Frontal cortex (tissue), 3 donors: ENCODE measurements at regions not wholly inside any gene's neighbourhood (a gene's known extent, or its start where the extent isn't known, plus 50 kb on each side); places are given as distances from the start of the nearest gene placed in this dataset.

Source experiments
- DNase-seq, 2 donors: peaks; one replicate each; pipeline ENCODE4 v3.0.0; 2012; ENCODE audit warnings: low spot score in 2 of 2
- FAIRE-seq: peaks from 2 replicates; lab custom pipeline; 2012; peaks lifted over from hg19 to GRCh38; lab: Jason Lieb, UNC
- donor health status: control.
- donor health status: control.
- donor health status: control.

DNA sequence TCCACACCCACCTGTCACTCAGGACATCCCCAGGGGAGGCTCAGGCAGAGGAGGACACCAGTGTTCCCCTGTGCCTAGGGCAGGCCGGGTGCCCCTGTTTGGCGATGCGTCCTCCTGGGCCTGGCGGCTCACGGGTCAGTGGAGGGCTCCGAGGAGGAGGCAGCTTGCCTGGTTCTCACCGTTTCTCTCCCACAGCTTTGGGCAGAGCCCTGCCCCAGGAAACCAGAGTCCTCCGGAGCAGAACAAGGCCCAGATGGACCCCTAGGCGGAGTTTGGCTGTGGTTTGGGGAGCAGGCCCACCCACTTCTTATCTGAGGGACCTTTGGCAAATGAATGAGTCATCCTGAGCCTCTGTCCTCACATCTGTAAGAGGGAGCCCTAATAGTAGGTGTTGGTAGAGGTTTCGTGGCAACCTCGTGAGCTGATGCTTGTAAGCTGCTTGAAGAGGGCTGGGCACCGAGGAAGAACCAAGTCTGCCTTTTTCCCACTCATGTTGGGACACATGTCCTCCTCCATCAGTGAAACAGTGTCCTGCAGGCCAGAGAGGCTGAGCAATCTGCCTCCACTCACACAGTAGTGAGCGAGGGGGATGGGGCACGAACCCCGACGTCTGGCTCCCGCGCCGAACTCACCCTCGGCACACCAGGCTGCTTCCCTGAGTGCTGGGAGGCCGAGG is 247.0 kb upstream of the CIBAR2 start:
- FAIRE-seq, result no peak
- no peak for DNase-seq

DNA sequence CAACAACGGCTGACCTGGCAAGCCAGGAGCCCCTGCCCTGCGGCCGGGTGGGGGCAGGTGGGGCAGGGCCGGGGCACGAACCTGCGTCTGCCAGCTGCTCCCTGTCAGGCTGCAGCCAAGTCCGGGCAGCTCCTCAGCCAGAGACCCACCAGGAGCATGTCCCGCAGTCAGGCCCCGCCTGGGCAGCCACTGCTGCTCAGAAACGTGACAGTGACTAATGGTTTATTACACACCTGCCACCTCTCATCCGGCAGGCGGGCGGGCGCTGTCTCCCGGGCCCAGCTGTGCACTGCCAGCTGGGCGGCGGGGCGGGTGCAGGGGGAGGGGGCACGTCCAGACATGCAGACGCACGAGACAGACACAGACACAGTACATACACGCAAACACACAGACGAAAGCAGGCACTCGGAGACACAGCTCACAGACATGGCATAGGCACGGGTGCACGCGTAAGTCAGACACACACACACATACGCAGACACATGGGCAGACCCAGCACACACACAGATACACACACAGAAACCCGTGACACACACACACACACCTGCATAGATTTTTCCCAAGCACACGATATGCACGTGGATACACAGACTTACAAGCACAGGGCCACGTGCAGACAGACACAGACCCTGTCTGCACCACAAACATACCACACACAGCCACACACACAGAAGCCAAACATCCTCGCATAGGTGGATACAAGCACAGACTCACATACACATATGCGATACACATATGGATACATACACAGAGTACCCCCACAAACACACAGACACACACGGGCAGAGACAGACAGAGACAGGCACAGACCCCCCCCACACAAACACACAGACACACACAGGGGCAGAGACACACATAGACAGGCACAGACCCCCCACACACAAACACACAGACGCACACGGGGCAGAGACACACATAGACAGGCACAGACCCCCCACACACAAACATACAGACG is 248.3 kb upstream of the CIBAR2 start:
- DNase-seq (no peak), FAIRE-seq (no peak)

DNA sequence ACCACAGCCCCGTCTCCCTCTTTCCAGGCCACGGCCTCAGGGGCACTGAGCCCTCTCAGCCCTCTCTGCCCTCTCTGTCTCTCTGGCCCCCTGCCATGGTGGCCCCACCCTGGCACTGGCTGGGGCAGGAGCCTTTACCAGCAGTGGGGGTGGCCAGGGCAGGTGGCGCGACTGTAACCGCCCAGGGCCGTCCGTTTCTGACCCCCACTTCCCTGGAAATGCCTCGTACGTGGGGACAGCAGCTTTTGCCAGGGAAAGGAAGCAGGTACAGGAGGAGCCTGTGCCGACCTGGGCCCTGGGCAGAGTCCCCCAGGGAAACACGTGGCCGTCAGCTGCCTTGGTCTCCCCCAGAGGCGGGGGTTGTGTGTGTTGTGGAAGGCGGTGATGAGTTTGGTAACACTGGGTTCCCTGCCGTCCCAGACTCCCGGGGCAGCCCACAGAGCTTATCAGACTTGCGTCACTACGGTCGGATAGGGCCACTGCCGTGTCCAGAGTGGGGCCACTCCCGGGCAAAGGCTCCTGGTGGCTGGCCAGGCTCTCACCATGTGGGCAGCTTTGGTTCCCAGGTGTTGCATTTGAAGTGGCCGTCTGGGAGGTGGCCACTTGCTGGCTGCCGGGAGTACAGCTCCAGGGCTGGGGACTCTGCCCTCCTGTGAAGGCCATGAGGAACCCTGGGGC is 249.3 kb upstream of the CIBAR2 start:
- FAIRE-seq, result no peak

DNA sequence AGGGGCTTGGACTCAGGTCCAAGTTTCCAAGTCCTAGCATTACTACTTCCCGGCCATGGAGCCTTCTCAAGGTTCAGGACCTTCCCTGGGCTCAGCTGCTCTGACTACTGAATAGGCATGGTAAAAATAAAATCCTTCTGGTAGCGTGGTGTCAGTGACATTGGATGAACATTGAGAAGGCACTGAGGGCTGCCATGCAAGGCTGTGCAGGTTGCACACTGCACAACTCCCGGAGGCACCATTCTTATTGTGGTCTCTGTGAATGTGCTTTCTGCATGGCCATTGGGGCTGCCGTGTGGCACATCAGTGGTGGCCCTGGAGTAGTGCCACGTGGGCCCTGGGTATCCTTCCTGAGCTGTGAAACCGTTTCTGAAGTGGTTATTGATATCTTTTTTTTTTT is 250.2 kb upstream of the CIBAR2 start:
- FAIRE-seq, result no peak
- DNase-seq, result no peak

More for the DNA sequence above, 249.3 kb upstream of the CIBAR2 start:
- DNase-seq, result no peak

DNA sequence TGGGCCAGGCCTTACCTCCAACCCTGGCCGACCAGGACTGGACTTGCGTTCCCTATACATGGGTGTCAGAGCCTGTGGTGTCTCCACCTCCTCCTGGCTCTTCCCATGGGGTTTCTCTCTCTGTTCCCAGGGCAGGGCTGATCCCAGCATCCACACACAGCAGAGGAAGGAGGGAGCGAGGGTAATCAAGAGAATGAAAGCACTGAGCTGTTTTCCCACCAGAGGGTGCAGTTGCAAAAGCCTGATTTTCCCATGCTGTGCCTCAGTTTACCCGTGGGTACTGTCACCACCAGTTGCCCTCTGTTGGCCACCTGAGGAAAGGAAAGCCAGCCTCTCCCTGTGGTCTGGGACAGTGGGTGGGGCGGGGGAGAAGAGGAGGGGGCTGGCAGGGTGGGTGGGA is 249.7 kb upstream of the GSE1 start:
- DNase-seq (no peak), FAIRE-seq (no peak)

DNA sequence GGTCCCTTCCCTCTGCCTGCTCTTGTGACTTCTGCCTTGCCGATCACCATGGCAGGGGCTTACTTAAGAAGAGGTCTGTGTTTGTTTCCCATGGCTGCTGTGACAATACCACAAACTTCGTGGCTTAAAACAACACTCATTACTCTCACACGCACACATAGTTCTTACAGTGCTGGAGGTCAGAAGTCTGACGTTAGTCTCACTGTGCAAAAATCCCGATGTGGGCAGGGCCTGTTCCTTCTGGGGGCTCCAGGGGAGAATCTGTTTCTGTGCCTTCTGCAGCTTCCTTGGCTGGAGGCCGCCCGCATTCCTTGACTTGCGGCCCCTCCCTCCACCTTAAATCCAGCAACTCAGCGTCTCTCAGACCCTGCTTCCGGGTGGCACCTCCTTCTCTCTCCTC is 249.2 kb upstream of the GSE1 start:
- FAIRE-seq (no peak), DNase-seq (no peak)

DNA sequence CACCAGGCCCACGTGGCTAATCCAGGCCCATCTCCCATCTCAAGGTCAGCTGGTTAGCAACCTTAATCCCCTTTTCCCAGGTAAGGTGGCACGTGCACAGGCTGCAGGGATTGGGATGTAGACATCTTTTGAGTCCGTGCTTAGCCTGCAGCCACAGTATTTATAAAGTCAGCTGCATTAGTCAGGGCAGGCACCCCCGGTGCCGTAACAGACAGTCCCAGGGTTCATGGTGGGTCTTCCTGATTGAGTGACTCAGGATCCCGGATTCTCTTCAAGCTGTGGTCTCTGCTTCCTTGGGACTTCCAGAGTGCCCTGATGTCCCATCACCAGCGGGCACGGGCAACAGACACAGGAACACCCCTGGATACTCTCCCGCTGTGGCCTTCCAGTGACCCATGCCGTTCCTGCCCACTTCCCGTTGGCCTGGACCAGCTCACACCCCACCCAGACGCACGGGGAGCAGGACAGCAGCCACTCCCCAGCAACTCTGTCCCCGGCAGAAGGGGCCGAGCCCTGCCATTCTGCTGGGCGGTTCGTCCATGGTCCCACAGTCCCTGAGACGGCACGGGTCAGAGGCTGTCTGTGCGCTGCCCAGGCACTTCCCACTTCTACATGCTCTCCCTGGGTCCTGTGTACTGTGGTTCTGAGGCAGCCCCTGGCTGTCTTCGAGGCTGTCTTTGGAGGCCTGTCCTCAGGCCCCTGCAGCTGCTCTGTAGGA is 248.6 kb upstream of the GSE1 start:
- DNase-seq (no peak), FAIRE-seq (no peak)

DNA sequence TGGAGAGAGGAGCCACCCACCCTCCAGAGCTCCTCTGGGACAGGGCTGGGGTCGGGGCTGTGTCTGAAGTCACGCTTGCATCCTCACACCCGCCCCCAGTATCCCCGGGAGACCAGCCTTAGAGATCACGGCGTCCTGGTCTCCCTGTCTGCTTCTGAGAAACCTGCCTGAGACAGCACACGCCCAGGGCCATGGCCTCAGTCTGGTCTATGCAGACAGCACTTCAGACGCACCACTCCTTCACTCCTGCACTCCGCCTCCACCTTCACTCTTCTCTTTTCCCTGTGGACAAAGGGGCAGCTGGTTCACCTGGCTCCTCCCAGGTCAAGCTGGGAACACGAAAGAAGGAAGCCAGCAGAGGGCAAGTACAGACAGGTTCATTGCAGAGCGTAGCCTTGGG is 248.0 kb upstream of the GSE1 start:
- no peak for DNase-seq
- FAIRE-seq, result no peak

DNA sequence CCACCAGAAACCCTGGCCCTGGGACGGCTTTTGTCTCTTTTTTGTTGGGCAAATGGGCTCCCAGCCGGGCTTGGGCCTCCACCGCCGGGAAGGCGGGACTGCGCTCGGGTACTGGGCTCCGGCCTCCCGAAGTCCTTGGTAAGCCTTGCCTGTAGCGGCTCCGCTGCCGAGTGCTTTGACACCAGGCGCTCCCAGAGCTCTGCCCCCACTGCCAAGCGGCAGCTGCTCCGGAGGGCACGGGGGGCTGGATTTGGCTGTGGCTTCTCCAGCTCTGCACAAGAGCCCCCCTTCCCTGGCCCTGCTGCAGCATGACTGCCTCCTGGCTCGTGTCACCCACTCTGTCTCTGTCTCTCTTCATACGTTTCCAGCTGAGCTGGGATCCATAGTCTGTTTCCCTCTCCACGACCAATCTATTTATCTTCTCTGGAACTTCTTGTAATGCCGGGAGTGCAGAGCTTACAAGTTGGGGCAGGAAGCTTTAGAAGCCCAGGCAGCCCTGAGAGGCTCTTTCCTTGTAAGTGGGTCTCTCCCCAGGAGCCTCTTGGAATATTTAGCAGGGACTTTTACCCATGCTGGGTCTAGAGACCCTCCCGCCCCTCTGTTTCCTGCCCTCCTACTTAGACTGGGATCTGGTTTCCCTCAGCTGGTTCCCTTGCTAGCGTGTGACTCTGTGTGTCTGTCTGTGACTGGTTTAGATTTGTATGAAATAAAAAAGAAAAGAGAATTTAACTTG is 246.9 kb upstream of the GSE1 start:
- FAIRE-seq, result no peak
- DNase-seq, result no peak

DNA sequence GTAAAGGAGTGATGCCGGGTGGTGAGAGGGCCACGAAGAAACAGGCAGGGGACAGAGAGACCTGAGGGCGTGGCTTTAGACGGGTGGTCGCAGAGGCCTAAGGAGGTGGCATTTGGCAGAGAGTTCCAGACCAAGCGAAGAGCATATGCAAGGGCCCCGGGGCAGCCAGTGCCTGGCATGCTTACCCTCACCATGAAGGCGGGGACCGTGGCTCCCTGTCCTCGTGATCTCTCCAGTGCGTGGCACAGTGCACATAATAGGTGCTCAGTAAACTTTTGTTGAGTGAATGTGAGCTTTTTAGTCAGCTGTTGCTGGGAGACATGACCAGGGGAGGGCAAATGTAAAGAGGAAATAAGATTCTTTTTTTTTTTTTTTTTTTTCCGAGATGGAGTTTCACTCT is 245.6 kb upstream of the GSE1 start:
- DNase-seq, result no peak
- FAIRE-seq, result no peak

DNA sequence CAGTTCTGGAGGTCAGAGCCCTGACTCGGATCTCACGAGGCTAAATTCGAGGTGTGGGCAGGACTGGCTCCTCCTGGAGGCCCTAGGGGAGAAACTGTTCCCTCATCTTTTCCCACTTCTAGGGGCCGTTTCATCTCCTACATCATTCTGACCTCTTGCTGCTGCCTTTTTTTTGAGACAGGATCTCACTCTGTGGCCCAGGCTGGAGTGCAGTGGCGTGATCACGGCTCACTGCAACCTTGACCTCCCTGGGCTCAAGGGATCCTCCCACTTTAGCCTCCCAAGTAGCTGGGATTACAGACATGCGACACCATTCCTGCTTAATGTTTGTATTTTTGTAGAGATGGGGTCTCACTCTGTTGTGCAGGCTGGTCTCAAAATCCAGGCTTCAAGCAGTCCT is 244.1 kb upstream of the GSE1 start:
- no peak for FAIRE-seq
- DNase-seq, result no peak

DNA sequence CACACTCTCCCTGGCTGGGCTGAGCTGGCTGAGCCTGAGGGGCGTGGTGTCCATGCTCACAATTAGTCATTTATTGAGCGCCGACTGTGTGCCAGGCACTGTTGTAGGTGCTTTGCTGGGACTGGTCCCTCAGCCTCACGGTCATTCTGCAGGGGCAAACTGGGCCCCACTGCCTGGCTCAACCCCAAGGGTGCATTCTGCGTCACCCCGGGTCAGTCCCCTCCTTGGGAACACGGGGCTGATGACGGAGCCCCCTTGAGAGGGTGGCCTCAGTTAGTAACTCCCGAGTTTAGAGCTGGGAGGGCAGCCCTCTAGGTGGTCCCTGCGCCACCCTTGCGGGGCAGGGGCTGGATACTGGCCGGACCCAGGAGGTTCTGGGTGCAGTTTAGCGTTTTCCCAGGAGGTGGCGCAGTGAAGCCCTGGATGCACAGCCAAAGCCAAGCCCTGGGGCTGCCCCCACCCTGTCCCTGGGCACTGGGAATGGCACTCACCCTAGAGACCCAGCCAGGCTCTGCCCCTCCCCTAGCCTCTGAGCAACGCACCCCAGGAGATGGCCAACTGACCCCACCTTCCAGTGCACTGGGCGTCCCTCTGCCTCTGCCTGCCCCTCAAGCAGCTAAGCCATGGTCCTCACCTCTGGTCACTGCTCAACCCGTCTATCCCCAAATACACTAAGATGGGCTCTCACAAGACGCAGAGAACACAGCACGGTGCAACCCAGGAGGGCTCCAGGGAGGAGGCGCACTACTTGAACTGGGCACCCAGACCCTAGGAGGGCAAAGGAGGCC is 243.2 kb upstream of the GSE1 start:
- no peak for FAIRE-seq
- DNase-seq, result peak; percentile 60 to 75

DNA sequence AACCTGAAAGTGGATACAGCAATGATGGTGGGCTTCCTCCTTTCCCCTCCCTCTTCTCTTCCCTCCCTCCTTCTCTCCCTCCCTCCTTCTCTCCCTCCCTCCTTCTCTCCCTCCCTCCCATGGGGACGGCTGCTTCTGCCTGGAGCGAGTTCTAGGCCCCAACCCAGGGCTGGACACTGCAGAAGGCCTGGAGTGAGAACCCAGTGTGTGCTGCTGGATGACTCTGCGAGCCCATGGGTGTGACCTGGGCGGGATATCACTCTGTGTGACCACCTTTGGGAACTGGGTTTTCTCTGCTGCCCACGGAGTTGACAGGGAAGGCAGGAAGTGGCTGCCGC is 242.6 kb upstream of the GSE1 start:
- FAIRE-seq, result no peak
- DNase-seq, result no peak

DNA sequence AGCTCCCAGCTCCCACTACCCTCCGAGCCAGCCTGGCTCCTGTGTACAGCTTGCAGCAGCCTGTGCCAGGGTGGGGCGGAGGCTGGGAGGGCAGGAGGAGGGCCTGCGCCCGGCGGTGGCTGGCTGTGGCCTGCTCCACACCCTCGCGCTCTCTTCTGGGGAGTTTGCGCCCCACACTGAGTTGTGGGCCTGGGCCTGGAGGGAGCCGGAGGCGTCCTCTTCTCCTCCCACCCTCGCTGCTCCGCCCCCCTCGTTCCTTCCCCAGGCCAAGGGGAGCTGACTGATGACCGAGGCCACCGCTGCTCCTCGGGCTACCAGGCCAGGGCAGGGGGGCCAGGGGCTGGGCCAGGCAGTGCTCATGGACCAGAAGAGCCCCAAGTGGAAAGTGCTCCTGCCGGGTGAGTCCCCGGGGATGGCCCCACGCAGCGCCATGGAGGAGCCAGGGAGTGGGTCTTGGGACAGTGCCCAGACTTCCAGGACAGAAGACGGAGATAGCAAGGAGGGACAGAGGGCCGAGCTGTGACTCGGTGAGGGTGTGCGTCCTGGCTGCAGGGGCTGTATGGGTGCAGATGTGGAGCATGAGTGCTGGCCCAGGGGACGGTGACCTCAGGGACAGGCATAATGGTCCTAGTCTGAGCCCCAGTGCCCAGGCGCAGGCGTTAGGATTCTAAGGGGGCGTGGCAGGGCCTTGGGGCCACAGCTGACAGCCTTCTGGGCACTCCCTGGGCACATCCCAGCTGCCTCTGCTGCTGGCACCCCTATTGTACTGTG is 242.1 kb upstream of the GSE1 start:
- no peak for DNase-seq

DNA sequence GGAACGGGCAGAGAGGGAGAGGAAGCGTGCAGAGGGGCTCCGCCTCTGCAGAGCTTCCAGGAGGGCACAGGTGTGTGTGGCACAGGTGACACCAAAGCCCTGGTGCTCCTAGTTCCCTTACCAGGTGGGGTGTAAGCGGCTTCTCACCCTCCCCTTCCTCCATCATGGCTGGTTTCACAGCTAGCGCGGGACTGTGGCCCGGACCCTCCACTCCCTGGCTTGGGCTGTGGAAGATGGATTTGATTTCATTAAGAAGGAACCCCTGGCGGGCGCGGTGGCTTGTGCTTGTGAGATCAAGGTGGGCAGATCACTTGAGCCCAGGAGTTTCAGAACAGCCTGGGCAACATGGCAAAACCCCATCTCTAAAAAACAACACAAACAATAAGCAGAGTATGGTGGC is 241.2 kb upstream of the GSE1 start:
- FAIRE-seq, result no peak
- DNase-seq, result no peak

More for the DNA sequence above, 242.1 kb upstream of the GSE1 start:
- FAIRE-seq, result no peak

DNA sequence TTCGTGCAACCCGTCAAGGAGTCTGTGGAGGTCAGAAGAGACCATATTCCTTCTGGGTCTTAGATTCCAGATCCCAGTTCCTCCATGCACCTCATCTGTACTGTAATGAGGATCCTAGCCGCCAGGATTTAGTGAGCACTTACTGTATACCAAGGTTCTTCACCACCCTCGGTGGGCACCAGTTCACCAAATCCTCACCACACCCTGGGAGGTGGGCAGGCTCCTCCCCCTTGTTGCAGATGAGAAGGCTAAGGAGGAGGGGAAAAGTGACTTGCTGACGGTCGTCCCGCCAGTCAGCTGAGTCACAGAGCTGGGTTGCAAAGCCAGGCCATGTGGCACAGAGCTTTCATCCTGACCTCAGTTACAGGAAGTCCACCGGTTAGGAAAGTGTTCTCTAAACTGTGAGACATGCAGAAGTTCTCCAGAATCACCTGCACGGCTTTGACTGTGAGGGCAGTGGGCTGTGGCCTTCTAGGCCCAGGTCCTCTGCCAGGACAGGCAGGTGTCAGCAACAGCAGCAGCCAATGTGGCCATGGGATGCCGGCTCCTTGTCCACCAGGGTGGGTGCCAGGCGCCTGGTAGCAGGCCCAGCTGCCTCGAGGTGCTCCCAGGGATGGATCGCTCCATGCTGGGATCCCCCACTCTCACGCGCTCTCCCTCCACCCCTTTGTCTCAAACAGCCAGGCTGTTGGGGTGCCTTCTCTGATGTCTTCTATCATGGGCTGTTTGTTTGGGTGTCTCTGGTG is 240.3 kb upstream of the GSE1 start:
- DNase-seq (no peak), FAIRE-seq (no peak)

DNA sequence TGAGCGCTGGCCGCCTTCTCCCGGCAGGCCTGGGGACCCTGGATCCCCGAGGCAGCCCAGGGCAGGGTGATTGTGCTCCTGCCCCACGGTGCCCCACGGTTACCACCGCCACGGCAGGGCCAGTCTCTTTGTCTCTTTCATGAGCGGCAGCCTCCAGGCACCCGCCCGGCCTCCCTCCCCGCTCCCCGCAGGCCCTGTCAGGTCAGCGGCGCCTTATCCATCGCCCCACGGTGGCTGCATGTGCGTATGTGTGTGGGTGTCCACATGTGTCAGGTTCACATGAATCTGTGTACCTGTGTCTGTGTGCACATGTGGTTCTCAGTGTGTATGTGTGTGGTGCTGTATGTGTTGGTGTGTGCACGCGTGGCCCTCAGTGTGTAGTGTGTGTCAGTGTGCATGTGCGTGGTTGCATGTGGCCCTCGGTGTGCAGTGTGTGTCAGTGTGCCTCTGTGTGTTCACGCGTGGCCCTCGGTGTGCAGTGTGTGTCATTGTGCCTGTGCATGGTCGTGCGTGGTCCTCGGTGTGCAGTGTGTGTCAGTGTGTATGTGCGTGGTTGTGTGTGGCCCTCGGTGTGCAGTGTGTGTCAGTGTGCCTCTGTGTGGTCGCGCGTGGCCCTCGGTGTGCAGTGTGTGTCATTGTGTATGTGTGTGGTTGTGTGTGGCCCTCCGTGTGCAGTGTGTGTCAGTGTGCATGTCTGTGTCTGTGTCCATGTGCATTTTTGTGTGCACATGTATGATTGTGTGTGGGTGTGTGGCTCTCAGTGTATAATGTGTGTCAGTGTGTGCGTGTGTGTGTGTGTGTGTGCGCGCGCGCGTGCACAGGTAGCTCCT is 239.2 kb upstream of the GSE1 start:
- DNase-seq (no peak), FAIRE-seq (no peak)
